GM12864 (cell line): ENCODE measurements at regions not wholly inside any gene's neighbourhood (a gene's known extent, or its start where the extent isn't known, plus 50 kb on each side); places are given as distances from the start of the nearest gene placed in this dataset.

ENCODE experiments used
- DNase-seq: peaks from one replicate; pipeline ENCODE4 v3.0.0-alpha.2; 2011; ENCODE audit warnings: low read depth
- H3K4me3 ChIP-seq: 2 replicates; pipeline ENCODE4 v1.5.1; 2011; ENCODE audit warnings: mild to moderate bottlenecking, low read depth, low read length, control low read depth
- CTCF ChIP-seq: IDR thresholded peaks from 2 replicates; pipeline ENCODE4 v1.5.1; 2011; ENCODE audit warnings: low read depth, mild to moderate bottlenecking, moderate library complexity, low read length, control low read depth, inconsistent platforms; ENCODE audit errors: missing control alignments

GRCh38 chr4:55763996-55764395 lies 55.6 kb upstream of the EXOC1L start:
- TF ChIP-seq CTCF: no peak
- no peak overlapping the region for H3K4me3 ChIP-seq
- DNase-seq: no peak

GRCh38 chr4:55765070-55765469 lies 54.5 kb upstream of the EXOC1L start:
- H3K4me3 ChIP-seq: no peak overlapping the region
- TF ChIP-seq CTCF: no peak
- DNase-seq: no peak

- TF ChIP-seq CTCF: no peak
- no peak overlapping the region for H3K4me3 ChIP-seq
- no peak for DNase-seq
These were observed 51.3 kb upstream of the EXOC1L start for GRCh38 chr4:55768291-55768690.
